A673 (cell line): ENCODE measurements at regions not wholly inside any gene's neighbourhood (a gene's known extent, or its start where the extent isn't known, plus 50 kb on each side); places are given as distances from the start of the nearest gene placed in this dataset.

Source experiments
- CTCF ChIP-seq: fragments of 300-800, 200-600 bp; sonication (generic); conservative IDR thresholded peaks from 2 replicates; pipeline ENCODE4 v1.5.1; 2017; ENCODE audit warnings: low read depth, mild to moderate bottlenecking, antibody characterized with exemption, low read length, moderate library complexity, mixed read lengths
- EZH2 ChIP-seq: fragments of 200-600 bp; sonication (generic); IDR thresholded peaks from 2 replicates; pipeline ENCODE4 v1.6.1; 2017; ENCODE audit warnings: borderline replicate concordance, low read depth, mild to moderate bottlenecking, mixed read lengths, antibody characterized with exemption, low read length; ENCODE audit not compliant: poor library complexity, severe bottlenecking

- TF ChIP-seq CTCF = no peak
- no peak for TF ChIP-seq EZH2
Measured at GRCh38 chrX:139448996-139449395, 81.5 kb upstream of the F9 start.
